ENCODE measurements at regions not wholly inside any gene's neighbourhood (a gene's known extent, or its start where the extent isn't known, plus 50 kb on each side); places are given as distances from the start of the nearest gene placed in this dataset.

DNA sequence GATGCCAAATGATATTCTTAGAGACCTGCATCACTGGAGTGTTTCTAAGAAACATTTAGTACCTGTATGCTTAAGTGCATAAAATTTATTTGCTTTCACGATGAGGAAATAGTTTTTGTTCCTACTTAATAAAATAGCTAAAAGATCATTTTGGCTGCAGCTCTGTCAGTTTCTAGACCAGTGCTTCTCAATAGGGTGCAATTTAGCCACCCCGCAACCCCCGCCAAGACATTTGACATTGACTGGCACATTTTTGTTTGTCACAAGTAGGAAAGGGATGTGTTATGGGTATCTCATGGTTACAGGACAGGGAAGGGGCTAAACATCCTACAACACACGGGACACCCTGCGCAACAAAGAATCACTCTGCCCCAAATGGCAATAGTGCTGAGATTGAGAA lies 335.7 kb upstream of the HSF2 start:
- no peaks in the 10 kb centered on the region for H3K36me3 ChIP-seq (ENCODE audit: control insufficient read depth in 4 of 4, insufficient read depth in 3 of 4, low read depth in 1 of 4, low read length in 3 of 4)
- 83% methylated on average over 5 of the region's 5 CpGs for WGBS
- no peak overlapping the region for H3K4me3 ChIP-seq (ENCODE audit: low read depth in 1 of 3, low read length in 3 of 3)
- no peak for TF ChIP-seq GABPA (IDR thresholded peaks at IDR 0.05 in 1 of 2, conservative IDR thresholded peaks at IDR 0.05 in 1 of 2)
- TF ChIP-seq JUND (IDR thresholded peaks at IDR 0.05): no peak
- TF ChIP-seq, protein P1, sequence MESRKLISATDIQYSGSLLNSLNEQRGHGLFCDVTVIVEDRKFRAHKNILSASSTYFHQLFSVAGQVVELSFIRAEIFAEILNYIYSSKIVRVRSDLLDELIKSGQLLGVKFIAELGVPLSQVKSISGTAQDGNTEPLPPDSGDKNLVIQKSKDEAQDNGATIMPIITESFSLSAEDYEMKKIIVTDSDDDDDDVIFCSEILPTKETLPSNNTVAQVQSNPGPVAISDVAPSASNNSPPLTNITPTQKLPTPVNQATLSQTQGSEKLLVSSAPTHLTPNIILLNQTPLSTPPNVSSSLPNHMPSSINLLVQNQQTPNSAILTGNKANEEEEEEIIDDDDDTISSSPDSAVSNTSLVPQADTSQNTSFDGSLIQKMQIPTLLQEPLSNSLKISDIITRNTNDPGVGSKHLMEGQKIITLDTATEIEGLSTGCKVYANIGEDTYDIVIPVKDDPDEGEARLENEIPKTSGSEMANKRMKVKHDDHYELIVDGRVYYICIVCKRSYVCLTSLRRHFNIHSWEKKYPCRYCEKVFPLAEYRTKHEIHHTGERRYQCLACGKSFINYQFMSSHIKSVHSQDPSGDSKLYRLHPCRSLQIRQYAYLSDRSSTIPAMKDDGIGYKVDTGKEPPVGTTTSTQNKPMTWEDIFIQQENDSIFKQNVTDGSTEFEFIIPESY (IDR thresholded peaks at IDR 0.05): no peak
- TF ChIP-seq, protein P2, sequence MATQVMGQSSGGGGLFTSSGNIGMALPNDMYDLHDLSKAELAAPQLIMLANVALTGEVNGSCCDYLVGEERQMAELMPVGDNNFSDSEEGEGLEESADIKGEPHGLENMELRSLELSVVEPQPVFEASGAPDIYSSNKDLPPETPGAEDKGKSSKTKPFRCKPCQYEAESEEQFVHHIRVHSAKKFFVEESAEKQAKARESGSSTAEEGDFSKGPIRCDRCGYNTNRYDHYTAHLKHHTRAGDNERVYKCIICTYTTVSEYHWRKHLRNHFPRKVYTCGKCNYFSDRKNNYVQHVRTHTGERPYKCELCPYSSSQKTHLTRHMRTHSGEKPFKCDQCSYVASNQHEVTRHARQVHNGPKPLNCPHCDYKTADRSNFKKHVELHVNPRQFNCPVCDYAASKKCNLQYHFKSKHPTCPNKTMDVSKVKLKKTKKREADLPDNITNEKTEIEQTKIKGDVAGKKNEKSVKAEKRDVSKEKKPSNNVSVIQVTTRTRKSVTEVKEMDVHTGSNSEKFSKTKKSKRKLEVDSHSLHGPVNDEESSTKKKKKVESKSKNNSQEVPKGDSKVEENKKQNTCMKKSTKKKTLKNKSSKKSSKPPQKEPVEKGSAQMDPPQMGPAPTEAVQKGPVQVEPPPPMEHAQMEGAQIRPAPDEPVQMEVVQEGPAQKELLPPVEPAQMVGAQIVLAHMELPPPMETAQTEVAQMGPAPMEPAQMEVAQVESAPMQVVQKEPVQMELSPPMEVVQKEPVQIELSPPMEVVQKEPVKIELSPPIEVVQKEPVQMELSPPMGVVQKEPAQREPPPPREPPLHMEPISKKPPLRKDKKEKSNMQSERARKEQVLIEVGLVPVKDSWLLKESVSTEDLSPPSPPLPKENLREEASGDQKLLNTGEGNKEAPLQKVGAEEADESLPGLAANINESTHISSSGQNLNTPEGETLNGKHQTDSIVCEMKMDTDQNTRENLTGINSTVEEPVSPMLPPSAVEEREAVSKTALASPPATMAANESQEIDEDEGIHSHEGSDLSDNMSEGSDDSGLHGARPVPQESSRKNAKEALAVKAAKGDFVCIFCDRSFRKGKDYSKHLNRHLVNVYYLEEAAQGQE (IDR thresholded peaks at IDR 0.05): no peak
- no peak for TF ChIP-seq HNF4G (IDR thresholded peaks at IDR 0.05)
- no peak for TF ChIP-seq YY1 (IDR thresholded peaks at IDR 0.05)
- no peak for TF ChIP-seq HNF4A (conservative IDR thresholded peaks at IDR 0.05)
- TF ChIP-seq, protein P3, sequence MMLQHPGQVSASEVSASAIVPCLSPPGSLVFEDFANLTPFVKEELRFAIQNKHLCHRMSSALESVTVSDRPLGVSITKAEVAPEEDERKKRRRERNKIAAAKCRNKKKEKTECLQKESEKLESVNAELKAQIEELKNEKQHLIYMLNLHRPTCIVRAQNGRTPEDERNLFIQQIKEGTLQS (IDR thresholded peaks at IDR 0.05): no peak
- no peak for TF ChIP-seq RAD21 (IDR thresholded peaks at IDR 0.05)
- TF ChIP-seq NR2F2 (IDR thresholded peaks at IDR 0.05): no peak
- TF ChIP-seq SP1 (IDR thresholded peaks at IDR 0.05): no peak
- TF ChIP-seq, protein P4, sequence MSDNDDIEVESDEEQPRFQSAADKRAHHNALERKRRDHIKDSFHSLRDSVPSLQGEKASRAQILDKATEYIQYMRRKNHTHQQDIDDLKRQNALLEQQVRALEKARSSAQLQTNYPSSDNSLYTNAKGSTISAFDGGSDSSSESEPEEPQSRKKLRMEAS (IDR thresholded peaks at IDR 0.05): no peak
- TF ChIP-seq FOXA1 (IDR thresholded peaks at IDR 0.05): no peak
- no peak for TF ChIP-seq EGR1 (IDR thresholded peaks at IDR 0.05; ENCODE audit: low read depth in 2 of 2)
- H3K27me3 ChIP-seq (ENCODE audit: control insufficient read depth in 4 of 4, insufficient read depth in 4 of 4, low read length in 3 of 4): no peaks in the 10 kb centered on the region
- H3K9me3 ChIP-seq (ENCODE audit: control insufficient read depth in 4 of 4, low read length in 3 of 4): no peaks in the 10 kb centered on the region
- no peak overlapping the region for H3K9ac ChIP-seq (ENCODE audit: low read depth in 1 of 2, low read length in 2 of 2)
- H3K27ac ChIP-seq (ENCODE audit: low read depth in 1 of 2, low read length in 2 of 2): no peak overlapping the region
- DNase-seq (ENCODE audit: low spot score): no peak
- H3K4me1 ChIP-seq (ENCODE audit: control insufficient read depth in 4 of 4, insufficient read depth in 4 of 4, low read length in 3 of 4): no peaks in the 10 kb centered on the region

DNA sequence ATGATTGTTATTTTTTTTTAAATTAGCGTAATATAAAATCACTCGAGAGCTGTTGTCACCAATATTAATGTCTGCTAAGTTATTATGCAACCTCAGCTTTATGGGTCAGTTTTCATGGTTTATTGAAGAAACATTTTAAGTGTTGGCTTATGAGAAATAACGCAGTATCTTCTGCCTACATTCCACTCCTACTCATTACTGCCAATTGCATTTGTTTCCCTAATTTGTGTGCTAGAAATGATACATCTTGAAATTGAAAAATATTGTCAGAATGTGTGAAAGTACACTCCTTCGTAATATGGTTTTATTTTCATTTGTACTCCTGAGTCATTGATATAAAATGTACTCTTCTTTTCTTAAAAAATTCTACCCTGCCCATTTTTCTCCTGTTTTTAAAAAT lies 333.3 kb upstream of the HSF2 start:
- H3K36me3 ChIP-seq (ENCODE audit: control insufficient read depth in 4 of 4, insufficient read depth in 3 of 4, low read depth in 1 of 4, low read length in 3 of 4): no peaks in the 10 kb centered on the region
- no peak overlapping the region for H3K27ac ChIP-seq (ENCODE audit: low read depth in 1 of 2, low read length in 2 of 2)
- no peaks in the 10 kb centered on the region for H3K4me1 ChIP-seq (ENCODE audit: control insufficient read depth in 4 of 4, insufficient read depth in 4 of 4, low read length in 3 of 4)
- whole genome bisulfite sequencing: 81% methylated on average over 4 of the region's 4 CpGs
- H3K9ac ChIP-seq (ENCODE audit: low read depth in 1 of 2, low read length in 2 of 2): no peak overlapping the region
- no peaks in the 10 kb centered on the region for H3K27me3 ChIP-seq (ENCODE audit: control insufficient read depth in 4 of 4, insufficient read depth in 4 of 4, low read length in 3 of 4)
- no peak overlapping the region for H3K4me3 ChIP-seq (ENCODE audit: low read depth in 1 of 3, low read length in 3 of 3)
- no peak for DNase-seq (ENCODE audit: low spot score)
- TF ChIP-seq HNF4G (IDR thresholded peaks at IDR 0.05) (no peak), NR2F2 (IDR thresholded peaks at IDR 0.05) (no peak), SP1 (IDR thresholded peaks at IDR 0.05) (no peak), RXRA (IDR thresholded peaks at IDR 0.05) (no peak), YY1 (IDR thresholded peaks at IDR 0.05) (no peak), EGR1 (IDR thresholded peaks at IDR 0.05; ENCODE audit: low read depth in 2 of 2) (no peak), RAD21 (IDR thresholded peaks at IDR 0.05) (no peak), FOXA1 (IDR thresholded peaks at IDR 0.05) (no peak), FOXA2 (IDR thresholded peaks at IDR 0.05) (no peak)
- TF ChIP-seq, protein P4 (IDR thresholded peaks at IDR 0.05): no peak
- TF ChIP-seq, protein P2 (IDR thresholded peaks at IDR 0.05): no peak
- TF ChIP-seq, protein P1 (IDR thresholded peaks at IDR 0.05): no peak
- TF ChIP-seq, protein P5, sequence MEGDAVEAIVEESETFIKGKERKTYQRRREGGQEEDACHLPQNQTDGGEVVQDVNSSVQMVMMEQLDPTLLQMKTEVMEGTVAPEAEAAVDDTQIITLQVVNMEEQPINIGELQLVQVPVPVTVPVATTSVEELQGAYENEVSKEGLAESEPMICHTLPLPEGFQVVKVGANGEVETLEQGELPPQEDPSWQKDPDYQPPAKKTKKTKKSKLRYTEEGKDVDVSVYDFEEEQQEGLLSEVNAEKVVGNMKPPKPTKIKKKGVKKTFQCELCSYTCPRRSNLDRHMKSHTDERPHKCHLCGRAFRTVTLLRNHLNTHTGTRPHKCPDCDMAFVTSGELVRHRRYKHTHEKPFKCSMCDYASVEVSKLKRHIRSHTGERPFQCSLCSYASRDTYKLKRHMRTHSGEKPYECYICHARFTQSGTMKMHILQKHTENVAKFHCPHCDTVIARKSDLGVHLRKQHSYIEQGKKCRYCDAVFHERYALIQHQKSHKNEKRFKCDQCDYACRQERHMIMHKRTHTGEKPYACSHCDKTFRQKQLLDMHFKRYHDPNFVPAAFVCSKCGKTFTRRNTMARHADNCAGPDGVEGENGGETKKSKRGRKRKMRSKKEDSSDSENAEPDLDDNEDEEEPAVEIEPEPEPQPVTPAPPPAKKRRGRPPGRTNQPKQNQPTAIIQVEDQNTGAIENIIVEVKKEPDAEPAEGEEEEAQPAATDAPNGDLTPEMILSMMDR (IDR thresholded peaks at IDR 0.05; ENCODE audit: low read depth, low read length, missing input control): no peak
- TF ChIP-seq, protein P3 (IDR thresholded peaks at IDR 0.05): no peak
- no peaks in the 10 kb centered on the region for H3K9me3 ChIP-seq (ENCODE audit: control insufficient read depth in 4 of 4, low read length in 3 of 4)

Measured in liver (tissue), 8 donors.